PC-9 (cell line): ENCODE measurements at regions not wholly inside any gene's neighbourhood (a gene's known extent, or its start where the extent isn't known, plus 50 kb on each side); places are given as distances from the start of the nearest gene placed in this dataset.

Experiments
- BruUV-seq: library from RNA; stranded (reverse); fragments of 400-500 nt; replicated peaks from 2 replicates; lab custom pipeline; 2021; lab: Mats Ljungman, UMichigan
- CTCF ChIA-PET: fragments of 300-600 bp; sonication (Branson Sonifier 250); formaldehyde crosslinking; loops from one replicate; lab custom pipeline; 2022; ENCODE audit warnings: antibody characterized with exemption; lab: Charles Lee
- POLR2A ChIA-PET: fragments of 300-600 bp; sonication (Branson Sonifier 250); formaldehyde crosslinking; loops from one replicate; lab custom pipeline; 2022; ENCODE audit warnings: antibody characterized with exemption; ENCODE audit not compliant: unreplicated experiment; lab: Charles Lee
- DNase-seq, 2 experiments: peaks; one replicate each; pipeline versions ENCODE4 v3.0.0 to v3.0.0-alpha.2; 2015 to 2022; ENCODE audit warnings: mixed read lengths in 1 of 2
- H2AFZ ChIP-seq: fragments of 200-600 bp; sonication (generic); 2 replicates; pipeline ENCODE4 v1.8.1; 2017; ENCODE audit warnings: antibody characterized with exemption
- H3F3A ChIP-seq: fragments of 200-600 bp; sonication (generic); 2 replicates; pipeline ENCODE4 v1.8.1; 2017; ENCODE audit warnings: antibody characterized with exemption, mild to moderate bottlenecking, low read depth; ENCODE audit not compliant: insufficient read depth
- H3K27ac ChIP-seq: fragments of 200-600 bp; sonication (generic); 2 replicates; pipeline ENCODE4 v1.6.1; 2016; ENCODE audit warnings: mixed run types
- H3K27me3 ChIP-seq: fragments of 200-600 bp; sonication (generic); 2 replicates; pipeline ENCODE4 v1.6.1; 2016; ENCODE audit warnings: low read depth, mixed run types; ENCODE audit not compliant: insufficient read depth
- H3K36me3 ChIP-seq: fragments of 200-600 bp; sonication (generic); 2 replicates; pipeline ENCODE4 v1.6.1; 2016; ENCODE audit warnings: low read depth, mixed run types
- H3K4me1 ChIP-seq: fragments of 200-600 bp; sonication (generic); replicated peaks from 2 replicates; pipeline ENCODE4 v1.6.1; 2016; ENCODE audit warnings: mixed run types; ENCODE audit not compliant: insufficient read depth
- H3K4me2 ChIP-seq: fragments of 200-600 bp; sonication (generic); 2 replicates; pipeline ENCODE4 v1.6.1; 2017; ENCODE audit warnings: mixed run types
- H3K4me3 ChIP-seq: fragments of 200-600 bp; sonication (generic); 2 replicates; pipeline ENCODE4 v1.6.1; 2016; ENCODE audit warnings: mixed run types
- H3K79me2 ChIP-seq: fragments of 200-600 bp; sonication (generic); 2 replicates; pipeline ENCODE4 v1.6.1; 2017; ENCODE audit warnings: low read depth, mixed run types
- H3K9me2 ChIP-seq: fragments of 200-600 bp; sonication (generic); 2 replicates; pipeline ENCODE4 v1.8.1; 2017; ENCODE audit warnings: mild to moderate bottlenecking; ENCODE audit not compliant: insufficient read depth
- H3K9me3 ChIP-seq: fragments of 200-600 bp; sonication (generic); 2 replicates; pipeline ENCODE4 v1.8.1; 2016; ENCODE audit warnings: low read depth; ENCODE audit not compliant: insufficient read depth
- H4K20me1 ChIP-seq: fragments of 200-600 bp; sonication (generic); 2 replicates; pipeline ENCODE4 v1.8.1; 2017; ENCODE audit not compliant: insufficient read depth
- EZH2 ChIP-seq: fragments of 200-600 bp; sonication (generic); IDR thresholded peaks from 2 replicates; pipeline ENCODE4 v1.8.0; 2017; ENCODE audit warnings: antibody characterized with exemption, low read depth
- intact Hi-C: fragments of 100-400 bp; cut with micrococcal nuclease; formaldehyde crosslinking; loops from one replicate; pipeline ENCODE4 v1.10.0; 2022; ENCODE audit not compliant: unreplicated experiment
- TF ChIP-seq, protein P1 (sequence below): fragments of 200-600 bp; sonication (generic); conservative IDR thresholded peaks from 2 replicates; pipeline ENCODE4 v1.6.1; 2017; ENCODE audit warnings: mixed run types, antibody characterized with exemption, mild to moderate bottlenecking, moderate library complexity

DNA sequence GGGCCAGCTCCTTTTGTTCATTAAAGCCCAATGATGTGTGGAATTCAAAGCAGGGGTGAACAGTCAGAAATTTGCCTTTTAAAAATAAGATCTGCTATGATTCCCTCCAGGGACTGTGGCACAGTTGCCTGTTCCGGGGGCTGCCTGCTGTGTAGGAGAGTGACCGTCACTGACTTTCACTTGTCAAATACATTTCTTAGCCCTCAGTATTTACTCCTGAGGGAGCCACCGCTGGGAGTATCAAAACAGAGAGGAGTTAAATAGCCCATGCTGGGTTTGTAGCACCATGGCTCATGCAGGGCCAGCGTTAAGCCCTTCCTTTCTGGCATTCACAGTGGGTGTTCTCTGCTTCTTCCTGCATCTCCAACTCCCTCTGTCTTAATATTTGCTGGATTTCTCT lies 897.8 kb downstream of the SORCS3 start:
- H3K79me2 ChIP-seq = no peaks in the 10 kb centered on the region
- no peaks in the 10 kb centered on the region for H3K27me3 ChIP-seq
- H3K4me2 ChIP-seq = no peak overlapping the region
- TF ChIP-seq, protein P1, sequence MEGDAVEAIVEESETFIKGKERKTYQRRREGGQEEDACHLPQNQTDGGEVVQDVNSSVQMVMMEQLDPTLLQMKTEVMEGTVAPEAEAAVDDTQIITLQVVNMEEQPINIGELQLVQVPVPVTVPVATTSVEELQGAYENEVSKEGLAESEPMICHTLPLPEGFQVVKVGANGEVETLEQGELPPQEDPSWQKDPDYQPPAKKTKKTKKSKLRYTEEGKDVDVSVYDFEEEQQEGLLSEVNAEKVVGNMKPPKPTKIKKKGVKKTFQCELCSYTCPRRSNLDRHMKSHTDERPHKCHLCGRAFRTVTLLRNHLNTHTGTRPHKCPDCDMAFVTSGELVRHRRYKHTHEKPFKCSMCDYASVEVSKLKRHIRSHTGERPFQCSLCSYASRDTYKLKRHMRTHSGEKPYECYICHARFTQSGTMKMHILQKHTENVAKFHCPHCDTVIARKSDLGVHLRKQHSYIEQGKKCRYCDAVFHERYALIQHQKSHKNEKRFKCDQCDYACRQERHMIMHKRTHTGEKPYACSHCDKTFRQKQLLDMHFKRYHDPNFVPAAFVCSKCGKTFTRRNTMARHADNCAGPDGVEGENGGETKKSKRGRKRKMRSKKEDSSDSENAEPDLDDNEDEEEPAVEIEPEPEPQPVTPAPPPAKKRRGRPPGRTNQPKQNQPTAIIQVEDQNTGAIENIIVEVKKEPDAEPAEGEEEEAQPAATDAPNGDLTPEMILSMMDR = no peak
- no peak for TF ChIP-seq EZH2
- H3K9me2 ChIP-seq = no peaks in the 10 kb centered on the region
- H3K36me3 ChIP-seq = no peaks in the 10 kb centered on the region
- DNase-seq = no peak
- H3F3A ChIP-seq = no peaks in the 10 kb centered on the region
- ChIA-PET CTCF (no interaction called here), POLR2A (no interaction called here)
- no TSS peak for BruUV-seq
- no peaks in the 10 kb centered on the region for H3K9me3 ChIP-seq
- no peak overlapping the region for H3K4me3 ChIP-seq
- no peak overlapping the region for H3K27ac ChIP-seq
- intact Hi-C loops = no loop called here
- H4K20me1 ChIP-seq = no peaks in the 10 kb centered on the region
- no peaks in the 10 kb centered on the region for H3K4me1 ChIP-seq
- H2AFZ ChIP-seq = no peak overlapping the region

DNA sequence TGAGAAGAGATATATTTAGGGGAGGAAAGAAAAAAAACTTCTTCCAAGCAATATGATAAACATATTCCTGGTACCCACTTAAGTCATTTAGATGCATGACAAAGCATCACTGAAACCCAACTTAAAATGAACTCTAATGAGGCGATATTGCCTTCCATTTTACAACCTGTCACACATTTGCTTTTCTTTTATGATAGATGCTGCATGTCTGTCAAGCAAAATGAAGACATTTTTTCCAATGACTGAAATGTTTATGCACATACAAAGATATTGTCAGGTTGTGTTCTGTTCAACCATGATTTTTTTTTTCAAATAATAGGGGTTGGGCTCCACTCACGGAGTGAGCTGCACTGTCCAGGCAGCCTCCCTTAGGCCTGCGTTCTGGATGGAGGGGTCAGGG lies 894.4 kb downstream of the SORCS3 start:
- no peaks in the 10 kb centered on the region for H3K9me3 ChIP-seq
- no peaks in the 10 kb centered on the region for H4K20me1 ChIP-seq
- no peaks in the 10 kb centered on the region for H3K36me3 ChIP-seq
- H3K27ac ChIP-seq = no peak overlapping the region
- H3K9me2 ChIP-seq = no peaks in the 10 kb centered on the region
- H3K4me3 ChIP-seq = no peak overlapping the region
- no peak for DNase-seq
- no peaks in the 10 kb centered on the region for H3K79me2 ChIP-seq
- intact Hi-C loops = no loop called here
- ChIA-PET POLR2A (no interaction called here), CTCF (no interaction called here)
- H2AFZ ChIP-seq = no peak overlapping the region
- no peaks in the 10 kb centered on the region for H3K27me3 ChIP-seq
- H3K4me1 ChIP-seq = no peaks in the 10 kb centered on the region
- TF ChIP-seq, protein P1 = no peak
- no peak for TF ChIP-seq EZH2
- no peaks in the 10 kb centered on the region for H3F3A ChIP-seq
- BruUV-seq = no TSS peak
- no peak overlapping the region for H3K4me2 ChIP-seq

DNA sequence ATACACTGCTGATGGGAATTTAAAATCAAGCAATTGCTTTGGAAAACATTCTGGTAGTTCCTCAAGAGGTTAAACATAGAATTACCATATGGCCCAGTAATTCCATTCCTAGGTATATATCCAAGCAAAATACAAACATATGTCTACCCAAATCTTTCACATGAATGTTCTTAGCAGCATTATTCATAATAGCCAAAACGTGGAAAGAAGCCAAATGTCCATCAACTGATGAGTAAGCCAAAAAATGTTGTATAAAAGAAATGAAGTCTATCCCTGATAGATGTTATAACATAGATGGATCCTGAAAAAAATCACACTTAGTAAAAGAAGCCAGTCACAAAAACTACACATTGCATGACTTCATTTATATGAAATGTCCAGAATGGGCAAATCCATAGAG lies 893.0 kb downstream of the SORCS3 start:
- no peaks in the 10 kb centered on the region for H3K9me3 ChIP-seq
- no peaks in the 10 kb centered on the region for H3K4me1 ChIP-seq
- intact Hi-C loops = no loop called here
- POLR2A ChIA-PET = no interaction called here
- no peaks in the 10 kb centered on the region for H3K27me3 ChIP-seq
- no peaks in the 10 kb centered on the region for H4K20me1 ChIP-seq
- no peak overlapping the region for H3K4me2 ChIP-seq
- CTCF ChIA-PET = no interaction called here
- H3K4me3 ChIP-seq = no peak overlapping the region
- BruUV-seq = no TSS peak
- H2AFZ ChIP-seq = no peak overlapping the region
- no peaks in the 10 kb centered on the region for H3F3A ChIP-seq
- H3K36me3 ChIP-seq = no peaks in the 10 kb centered on the region
- no peak for TF ChIP-seq EZH2
- no peaks in the 10 kb centered on the region for H3K79me2 ChIP-seq
- no peaks in the 10 kb centered on the region for H3K9me2 ChIP-seq
- no peak overlapping the region for H3K27ac ChIP-seq
- no peak for DNase-seq

DNA sequence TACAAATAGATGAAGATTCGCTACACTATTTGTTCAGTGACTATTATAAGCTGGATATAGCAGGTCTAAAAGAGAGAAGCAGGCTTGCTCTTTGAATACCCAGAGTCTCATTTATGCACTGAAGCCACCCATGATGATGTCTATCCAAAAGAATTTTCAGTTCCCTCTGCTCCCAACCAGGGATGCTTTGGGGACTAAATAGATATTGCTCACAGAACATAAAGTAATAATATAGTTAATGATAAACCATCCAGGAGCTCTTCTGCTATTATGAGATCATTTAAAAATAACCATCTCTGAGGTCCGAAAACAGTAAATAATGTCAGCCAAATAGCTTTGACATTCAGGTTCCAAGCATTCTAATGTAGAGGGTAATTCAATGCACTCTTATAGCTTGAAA lies 875.4 kb downstream of the SORCS3 start:
- DNase-seq = no peak
- POLR2A ChIA-PET = no interaction called here
- Histone ChIP-seq H2AFZ (no peak overlapping the region), H3K9me2 (no peaks in the 10 kb centered on the region), H3K27ac (no peak overlapping the region), H3K4me2 (no peak overlapping the region), H3K27me3 (no peaks in the 10 kb centered on the region), H3K9me3 (no peaks in the 10 kb centered on the region), H3K4me1 (no peaks in the 10 kb centered on the region), H4K20me1 (no peaks in the 10 kb centered on the region), H3F3A (no peaks in the 10 kb centered on the region), H3K4me3 (no peak overlapping the region), H3K36me3 (no peaks in the 10 kb centered on the region), H3K79me2 (no peaks in the 10 kb centered on the region)
- intact Hi-C loops = no loop called here
- TF ChIP-seq, protein P1 = no peak
- TF ChIP-seq EZH2 = no peak
- CTCF ChIA-PET = no interaction called here
- no TSS peak for BruUV-seq
